ENCODE measurements at regions not wholly inside any gene's neighbourhood (a gene's known extent, or its start where the extent isn't known, plus 50 kb on each side); places are given as distances from the start of the nearest gene placed in this dataset.

DNA sequence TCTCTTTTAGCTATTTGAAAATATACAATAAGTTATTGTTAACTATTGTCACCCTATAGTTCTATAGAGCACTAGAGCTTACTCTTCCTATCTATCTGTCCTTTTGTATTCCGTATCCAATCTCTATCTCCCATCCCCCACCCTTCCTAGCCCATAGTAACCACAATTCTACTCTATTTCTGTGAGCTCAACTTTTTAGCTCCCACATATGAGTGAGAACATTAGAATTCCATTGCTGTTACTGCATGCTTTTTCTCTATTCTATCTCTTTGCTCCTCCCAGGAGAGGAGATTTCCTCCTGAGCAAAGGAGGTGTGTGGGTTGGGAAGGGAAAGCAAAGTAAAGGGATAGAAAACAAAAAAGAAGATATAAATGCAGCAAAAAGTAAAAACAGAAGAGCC lies 105.6 kb upstream of the SLC4A7 start:
- DNase-seq, result no peak

DNA sequence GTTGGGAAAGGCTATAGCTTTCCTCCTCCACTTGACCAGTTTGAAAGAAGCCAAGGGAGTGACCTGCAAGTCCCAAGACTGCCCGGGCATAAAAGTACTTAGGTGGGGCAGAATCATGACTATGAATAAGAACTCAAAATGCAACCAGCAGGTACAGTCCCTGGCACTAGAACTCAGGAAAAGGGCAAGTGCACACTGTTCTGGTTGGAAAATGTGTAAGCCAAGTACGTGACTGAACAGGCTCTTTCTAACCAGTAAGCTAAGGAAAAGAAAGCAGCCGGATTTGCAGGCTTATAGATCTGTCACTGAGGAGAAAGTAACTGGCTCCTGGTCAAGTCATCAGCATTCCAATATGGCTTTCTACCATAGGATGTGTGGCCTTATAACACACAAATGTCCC lies 101.2 kb upstream of the SLC4A7 start:
- DNase-seq, result no peak

DNA sequence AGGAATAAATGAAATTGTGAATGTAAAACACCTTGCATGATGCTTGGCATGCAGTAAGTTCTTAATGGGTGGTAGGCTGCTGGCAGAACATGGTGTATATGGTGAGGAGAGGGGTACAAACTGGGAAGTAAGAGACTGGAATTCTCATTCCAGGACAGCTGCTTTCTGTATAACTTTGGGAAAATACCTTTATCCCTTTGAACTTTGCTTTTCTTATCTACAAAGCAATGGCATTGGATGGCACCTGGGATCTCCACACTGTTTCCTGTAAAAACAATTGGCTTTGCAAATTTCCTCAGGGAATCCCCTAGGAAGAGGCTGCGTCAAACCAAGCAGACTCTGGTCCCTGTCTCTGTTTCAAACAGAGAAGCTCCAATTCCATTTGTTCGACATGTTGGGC lies 100.7 kb upstream of the SLC4A7 start:
- no peak for DNase-seq

DNA sequence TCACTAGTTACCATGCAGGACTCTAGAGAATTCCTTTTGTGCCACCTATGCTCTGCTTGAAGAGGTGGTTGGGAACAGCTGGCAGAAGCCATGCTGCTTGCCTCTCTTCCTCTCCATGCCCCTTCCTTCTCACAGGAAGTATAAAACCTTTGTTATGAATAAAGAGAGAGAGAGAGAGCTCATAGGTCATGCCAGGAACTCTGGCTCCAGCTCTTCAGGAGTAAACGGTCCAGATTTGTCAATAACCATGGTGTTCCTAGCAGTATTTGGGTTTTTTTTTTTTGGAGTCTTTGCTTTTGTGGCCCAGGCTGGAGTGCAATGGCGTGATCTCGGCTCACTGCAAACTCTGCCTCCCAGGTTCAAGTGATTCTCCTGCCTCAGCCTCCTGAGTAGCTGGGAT lies 97.7 kb upstream of the SLC4A7 start:
- DNase-seq, result no peak

DNA sequence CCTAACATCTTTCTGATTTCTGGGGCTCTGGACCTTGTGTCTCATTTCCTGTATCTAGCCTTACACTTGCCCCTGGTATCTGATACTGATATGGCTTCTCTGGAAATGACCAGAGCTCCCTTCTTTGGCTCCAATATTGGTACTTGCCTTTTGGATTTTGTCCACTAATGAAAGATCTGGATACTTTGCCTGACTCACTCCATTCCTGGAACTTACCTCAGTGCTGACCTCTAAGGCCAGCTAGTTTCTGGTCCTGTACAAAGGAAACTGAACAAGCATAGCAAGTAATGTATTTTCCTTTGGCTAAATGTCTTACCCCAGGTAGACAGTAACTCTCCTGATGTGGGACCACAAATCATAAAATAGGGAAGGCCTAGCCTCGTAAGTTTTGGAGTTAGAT lies 93.8 kb upstream of the SLC4A7 start:
- no peak for DNase-seq

DNA sequence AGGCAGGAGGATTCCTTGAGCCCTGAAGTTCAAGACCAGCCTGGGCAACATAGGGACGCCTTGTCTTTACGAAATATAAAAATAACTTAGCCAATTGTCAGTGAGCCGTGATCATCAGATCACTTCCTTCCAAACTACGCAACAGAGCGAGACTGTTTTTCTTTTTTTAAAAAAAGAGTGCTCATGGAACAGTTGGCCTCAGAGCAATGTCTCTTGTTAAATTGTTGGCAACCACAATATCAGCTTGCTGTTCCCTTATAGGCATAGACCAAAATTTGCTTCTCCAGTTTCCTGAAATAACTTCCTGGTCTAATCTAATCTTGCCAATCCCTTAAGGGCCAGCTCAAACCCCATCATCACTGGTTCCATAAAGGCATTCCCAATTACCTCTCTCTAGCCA lies 93.3 kb upstream of the SLC4A7 start:
- DNase-seq, result peak; percentile 13

DNA sequence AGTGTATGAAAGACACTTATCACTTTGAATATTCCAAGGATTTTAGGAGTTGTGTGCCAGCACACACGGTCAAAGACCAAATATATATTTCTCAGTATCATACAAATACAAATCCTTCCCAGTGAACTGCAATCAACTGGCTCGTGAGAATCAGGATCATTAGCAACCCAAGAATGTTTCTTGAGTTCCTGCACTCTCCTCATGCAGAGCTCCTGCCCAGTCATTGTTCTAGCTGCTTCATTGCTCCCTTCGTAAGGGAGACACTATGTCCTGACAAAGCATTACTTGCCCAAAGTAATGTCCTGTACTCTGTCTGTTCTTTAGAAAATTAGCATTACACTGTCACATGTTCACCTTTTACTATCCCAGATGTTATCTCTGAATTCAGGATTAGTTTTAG lies 92.0 kb upstream of the SLC4A7 start:
- no peak for DNase-seq

DNA sequence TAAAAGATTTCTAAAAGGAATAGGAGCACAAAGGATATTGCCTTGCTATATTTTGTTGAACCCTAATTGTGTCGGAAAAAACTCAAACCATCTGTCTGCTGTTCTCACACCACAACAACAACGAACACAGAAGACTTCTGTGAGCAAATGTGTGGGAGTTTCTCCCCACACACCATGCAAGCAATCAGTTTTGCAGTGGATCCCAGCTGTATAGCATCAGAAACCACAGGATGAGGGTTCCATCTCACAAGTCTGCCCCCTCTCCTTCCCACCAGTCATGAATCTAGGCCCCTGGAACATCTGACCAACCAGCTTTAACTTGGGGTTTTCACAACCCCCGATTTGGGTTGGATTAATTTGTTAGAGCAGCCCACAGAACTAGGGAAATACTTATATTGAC lies 91.3 kb upstream of the SLC4A7 start:
- DNase-seq, result no peak

DNA sequence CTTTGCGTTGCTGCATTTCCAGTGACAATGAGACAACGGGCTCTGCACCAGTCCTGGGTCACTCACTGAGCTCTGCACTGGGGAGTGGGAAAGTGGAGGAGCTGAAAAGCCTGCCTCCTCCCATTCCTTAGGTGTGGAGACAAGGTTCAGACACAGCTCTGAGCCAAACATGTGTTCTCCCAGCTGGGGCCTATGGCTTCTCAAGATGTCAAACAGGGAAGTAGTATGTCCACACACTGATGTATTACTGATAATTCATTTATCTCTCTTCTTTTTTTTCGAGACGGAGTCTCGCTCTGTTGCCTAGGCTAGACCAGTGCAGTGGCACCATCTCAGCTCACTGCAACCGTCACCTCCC lies 90.2 kb upstream of the SLC4A7 start:
- DNase-seq, result no peak

DNA sequence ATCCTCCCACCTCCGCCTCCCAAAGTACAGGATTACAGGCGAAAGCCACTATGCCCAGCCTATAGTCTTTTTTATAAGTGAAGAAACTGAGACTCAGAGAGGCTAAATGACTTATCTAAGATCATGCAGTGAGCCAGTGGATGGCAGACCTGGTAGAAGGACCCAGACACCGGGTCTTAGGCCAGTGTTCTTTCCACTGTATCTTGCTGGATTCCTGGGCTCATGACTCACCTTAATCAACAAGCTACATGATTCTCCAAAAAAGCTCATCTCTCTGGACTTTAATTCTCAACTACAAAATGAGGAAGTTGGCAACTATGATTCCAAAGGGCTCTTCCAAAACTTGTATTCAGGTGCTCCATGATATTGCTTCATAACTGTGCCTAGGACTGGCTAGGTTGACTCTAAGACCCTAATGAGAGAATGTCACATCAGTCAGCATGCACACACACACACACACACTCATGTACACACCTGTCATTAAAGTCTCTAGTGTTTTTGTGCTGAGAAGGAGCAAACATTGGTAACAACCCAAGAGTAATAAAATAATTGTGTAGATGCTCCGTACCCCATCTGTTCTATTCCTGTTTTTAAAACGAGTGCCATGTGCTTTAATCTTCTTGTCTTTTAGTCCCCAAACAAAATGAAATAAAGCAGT lies 89.7 kb upstream of the SLC4A7 start:
- no peak for DNase-seq

DNA sequence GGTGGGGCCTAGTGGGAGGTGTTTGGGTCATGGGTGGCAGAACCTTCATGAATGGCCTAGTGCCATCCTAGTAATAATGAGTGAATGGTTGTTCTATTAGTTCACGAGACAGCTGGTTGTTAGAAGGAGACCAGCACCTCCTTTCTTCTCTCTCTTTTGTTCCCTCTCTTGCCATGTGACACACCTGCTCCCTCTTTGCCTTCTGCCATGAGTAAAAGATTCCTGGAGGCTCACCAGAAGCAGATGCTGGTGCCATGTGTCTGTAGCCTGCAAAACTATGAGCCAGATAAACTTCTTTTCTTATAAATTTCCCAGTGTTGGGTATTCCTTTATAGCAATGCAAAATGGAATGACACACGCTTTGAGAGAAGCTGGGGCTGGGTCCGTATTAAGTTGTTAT lies 89.0 kb upstream of the SLC4A7 start:
- no peak for DNase-seq

DNA sequence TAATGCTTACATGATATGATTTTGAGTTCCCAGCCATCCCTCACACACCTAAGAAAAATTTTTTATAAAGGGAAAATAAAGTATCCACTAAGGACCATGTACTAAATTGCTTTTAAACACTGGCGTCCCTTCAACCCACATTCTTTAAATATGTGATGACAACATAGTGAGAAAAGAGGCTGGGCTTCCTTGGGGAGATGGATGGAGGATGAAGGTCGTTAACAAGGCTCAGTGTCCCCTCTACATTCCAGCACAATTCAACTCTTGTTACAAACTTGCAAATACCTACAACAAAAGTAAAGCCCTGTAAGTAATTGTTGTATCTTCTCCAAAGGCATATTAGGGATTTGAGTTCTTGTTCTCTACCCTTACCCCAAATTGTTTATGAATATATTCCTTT lies 87.2 kb upstream of the SLC4A7 start:
- no peak for DNase-seq

DNA sequence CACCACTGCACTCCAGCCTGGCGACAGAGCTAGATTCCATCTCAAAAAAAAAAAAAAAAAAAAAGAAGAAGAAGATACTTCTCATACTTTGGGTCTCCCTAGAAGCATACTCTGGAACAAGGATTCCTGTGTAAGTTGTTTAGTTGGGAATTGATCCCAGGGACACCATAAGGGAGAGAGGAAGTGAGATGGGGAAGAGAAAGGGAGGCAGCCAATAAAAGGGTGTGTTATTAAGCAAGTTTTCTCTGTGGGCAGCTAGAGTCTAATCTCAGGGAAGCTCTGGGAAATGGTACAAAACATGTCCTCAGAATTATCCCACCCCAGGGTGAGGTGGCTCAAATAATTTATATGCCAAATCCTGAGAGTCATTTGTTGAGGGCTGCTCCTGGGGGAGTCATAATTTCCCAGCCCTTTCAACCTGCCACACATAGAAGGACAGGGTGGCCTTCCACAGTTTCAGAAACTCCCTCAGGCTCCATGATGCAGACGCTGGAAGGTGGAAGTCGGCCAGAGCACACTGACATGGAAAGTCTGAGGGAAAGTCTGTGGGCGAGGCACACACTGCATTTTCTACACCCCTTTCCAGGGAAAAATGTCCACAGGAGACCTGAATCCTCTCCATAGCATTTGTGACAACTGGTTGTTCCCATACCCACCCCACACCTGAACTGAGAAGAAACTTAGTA lies 86.4 kb upstream of the SLC4A7 start:
- DNase-seq, result no peak

DNA sequence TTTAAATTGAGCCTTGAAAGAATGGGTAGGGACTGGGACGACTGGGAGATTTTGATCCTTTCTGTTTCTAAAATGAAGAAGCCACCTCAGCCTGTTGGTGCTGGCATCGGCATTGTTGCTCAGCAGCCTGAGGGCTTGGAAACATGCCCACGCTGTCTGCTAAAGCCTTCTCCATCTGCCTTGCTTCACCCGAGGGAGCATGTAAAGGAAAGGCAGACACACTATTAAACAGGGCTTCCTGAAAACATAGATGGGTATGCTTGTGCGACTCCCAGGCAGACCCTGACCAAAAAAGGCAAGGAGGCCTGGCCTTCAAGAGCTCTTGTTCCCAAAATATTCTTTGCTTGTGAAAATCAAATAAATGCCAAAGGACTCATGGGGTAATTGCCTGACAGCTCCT lies 84.2 kb upstream of the SLC4A7 start:
- DNase-seq, result peak; percentile 16

DNA sequence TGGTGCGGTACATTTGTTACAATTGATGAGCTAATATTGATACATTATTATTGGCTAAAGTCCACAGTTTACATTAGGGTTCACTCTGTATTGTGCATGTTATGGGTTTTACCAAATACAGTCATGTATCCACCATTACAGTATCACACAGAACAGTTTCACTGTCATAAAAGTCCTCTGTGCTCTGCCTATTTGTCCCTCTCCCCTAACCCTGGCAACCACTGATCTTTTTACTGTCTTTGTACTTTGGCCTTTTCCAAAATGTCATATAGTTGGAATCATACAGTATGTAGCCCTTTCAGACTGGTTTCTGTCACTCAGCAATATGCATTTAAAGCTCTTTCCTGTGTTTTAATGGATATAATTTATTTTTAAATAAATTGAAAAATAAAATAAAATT lies 83.1 kb upstream of the SLC4A7 start:
- DNase-seq, result no peak

DNA sequence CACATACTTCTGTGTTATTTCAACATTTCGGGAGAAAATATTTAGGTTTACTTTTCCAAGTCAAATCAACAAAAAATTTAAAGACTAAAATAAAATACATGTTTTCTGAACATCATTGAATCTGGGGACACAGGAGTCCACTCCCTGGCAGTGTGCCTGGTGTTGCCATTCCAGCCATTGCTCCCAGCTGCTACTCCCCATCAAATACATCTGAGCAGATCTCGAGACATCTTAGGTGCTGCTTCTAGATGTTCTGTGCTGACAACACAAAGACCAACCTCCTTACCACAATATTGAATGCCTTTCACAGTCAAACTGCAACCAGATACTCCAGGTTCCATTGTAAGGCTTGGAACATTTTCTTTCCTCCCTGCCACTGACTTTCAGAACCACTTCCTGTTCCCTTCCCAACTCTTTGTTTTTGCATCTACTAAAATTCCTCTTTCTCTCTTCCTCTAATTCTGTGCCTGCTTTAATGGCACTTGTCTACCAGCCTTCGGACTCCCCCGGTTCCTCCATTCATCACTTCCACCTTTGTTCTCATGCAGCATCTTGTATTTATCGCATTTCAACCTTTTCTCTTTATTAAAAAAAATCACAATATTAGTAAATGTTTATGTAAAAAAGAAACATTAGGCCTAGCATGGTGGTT lies 81.1 kb upstream of the SLC4A7 start:
- DNase-seq, result peak; percentile 43

DNA sequence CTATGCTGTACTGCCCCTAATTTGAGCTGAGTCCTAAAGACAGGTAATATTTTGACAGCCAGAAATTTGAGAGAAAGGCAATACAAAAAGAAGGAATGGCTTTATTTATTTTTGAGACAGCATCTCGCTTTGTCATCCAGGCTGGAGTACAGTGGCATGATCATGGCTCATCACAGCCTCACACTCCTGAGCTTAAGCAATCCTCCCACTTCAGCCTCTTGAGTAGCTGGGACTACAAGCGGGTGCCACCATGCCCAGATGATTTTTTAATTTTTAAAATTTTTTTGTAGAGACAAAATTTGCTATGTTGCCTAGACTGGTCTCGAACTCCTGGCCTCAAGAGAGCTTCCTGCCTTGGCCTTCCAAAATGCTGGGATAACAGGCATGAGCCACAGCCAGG lies 77.4 kb upstream of the SLC4A7 start:
- peak; percentile 79 for DNase-seq

DNA sequence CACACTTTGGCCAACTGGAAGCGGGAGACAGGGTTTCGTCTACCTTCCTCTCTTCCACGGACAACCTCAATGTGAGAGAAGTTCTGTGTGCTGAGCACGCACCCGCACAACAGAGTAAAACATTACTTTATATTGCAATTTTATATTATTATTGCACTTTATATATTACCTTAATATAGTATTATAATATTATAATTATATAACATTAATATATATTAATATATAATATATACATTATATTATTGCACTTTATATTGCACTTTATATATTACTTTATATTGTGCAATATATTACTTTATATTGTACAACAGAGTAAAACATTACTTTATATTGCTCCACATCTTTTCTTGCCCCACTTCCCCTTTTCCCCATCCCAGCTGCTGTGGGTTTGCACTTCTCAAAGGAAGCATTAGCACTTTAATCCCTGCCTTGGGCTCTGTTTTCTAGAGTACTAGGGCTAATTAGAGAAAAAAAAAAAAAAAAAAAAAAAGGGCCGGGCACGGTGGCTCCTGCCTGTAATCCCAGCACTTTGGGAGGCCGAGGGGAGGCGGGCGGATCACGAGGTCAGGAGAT lies 76.4 kb upstream of the SLC4A7 start:
- DNase-seq, result peak; percentile 80

DNA sequence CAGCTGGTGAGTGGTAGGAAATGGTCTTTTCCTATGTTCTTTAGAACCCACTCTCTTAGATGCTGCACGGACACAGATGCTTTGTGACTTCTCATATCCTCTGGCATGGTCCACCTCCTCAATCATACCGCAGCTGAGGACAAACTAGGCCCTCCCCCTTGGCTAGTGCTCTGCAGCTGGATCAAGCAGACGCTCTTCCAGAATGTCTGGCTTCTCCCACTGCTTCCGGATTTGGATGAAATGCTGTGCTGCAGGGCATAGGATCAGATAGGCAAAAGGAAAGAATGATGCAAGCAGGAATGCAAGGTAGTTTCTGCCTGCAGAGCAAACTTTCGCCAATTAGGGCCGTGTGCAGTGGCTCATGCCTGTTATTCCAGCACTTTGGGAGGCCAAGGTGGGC lies 75.7 kb upstream of the SLC4A7 start:
- no peak for DNase-seq

DNA sequence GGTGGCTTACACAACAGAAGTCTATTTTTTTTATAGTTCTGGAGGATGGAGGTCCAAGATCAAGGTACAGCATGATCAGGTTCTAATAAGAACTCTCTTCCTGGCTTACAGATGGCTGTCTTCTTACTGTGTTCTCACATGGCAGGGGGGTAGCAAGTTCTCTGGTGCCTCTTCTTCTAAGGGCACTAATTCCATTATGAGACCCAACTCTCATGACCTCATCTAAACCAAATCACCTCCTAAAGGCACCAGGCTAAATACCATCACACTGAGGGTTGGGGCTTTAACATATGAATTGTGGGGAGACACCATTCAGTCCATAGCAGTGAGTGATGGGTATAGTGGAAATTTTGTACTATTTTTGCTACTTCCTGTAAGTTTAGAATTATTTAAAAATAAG lies 75.2 kb upstream of the SLC4A7 start:
- DNase-seq, result no peak

DNA sequence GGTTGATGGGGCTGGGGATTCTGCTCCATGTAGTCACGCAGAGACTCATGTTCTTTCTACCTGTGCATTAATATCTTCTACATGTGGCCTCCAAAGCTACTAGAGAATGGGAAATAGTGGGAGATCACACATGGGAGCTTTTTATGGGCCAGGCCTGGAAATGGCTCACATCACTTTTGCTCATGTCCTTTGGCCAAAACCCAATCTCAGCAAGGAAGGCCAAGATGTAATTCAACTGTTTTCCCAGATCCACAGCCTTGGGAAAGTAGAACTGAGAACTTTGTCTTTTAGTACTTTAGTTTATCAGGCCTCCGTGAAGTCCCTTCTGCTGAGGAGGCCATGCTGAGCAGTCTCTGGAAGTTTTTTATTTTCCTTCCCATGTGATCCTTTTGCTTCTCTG lies 73.2 kb upstream of the SLC4A7 start:
- DNase-seq, result no peak

DNA sequence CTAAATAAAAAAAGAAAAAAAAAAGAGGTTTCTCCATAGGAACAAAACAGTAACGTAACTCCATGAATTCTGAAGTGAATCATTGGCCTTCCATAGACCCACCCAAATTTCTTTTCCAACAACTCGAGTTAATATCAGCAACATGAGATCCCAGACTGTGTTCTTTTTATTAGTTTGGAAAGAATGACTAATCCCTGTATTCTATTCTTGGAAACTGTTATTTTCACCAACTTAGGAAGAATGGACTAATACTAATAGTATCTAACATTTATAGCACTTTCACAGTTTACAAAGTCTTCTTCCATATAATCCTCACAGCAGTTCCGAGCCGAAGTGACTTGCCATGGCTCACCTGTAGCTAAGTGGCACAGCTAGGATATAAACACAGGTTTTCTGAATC lies 72.7 kb upstream of the SLC4A7 start:
- no peak for DNase-seq

DNA sequence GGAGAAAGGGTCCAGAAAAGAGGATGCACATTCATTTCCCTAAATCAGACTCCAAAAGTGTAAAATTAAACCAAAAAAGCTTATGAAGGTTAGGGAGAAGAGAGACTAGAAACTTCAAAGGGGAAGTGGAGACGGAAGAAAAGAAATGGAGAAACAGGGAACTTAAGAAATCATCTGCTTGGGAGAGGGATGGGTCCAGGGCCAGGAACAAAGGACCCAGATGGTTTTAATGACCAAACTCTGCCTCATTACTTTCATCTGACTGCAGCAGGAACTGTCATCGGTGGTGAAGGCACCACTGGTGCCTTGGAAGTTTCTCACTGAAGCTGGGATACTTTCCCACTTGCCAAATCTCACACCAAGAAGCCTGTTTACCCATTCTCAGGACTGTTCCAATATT lies 70.5 kb upstream of the SLC4A7 start:
- DNase-seq, result peak; percentile 82

DNA sequence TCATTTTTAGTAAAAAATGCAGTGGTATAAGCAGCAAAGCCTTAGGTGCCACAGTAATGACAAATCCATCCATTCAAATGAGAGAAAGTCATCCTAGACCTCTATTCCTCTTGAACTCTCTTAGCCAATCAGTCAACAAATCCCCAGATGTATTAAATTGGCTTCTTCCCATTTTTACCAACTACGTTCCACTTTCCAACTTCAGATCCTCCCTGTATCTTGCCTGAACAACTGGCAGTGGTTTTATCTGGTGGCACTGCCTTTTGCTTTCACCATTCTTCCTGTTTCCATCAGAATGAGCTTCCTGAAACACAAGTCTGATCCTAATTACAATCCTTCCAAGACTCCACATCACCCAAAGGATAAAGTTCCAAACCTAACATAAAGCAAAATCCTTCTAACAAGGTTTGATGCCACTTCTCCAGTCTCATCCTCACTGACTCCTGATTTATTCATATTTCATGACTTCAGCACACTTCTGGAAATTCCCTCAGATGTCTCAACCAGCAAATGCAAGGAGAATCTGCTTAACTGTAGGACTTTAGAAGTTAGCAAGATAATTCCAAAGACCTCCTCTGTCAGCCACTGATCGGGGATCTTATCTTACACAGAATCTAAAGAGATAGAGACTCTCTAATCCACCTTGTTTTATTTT lies 69.8 kb upstream of the SLC4A7 start:
- DNase-seq, result peak; percentile 78

All from inflammatory macrophage treated with lipopolysaccharide for 4 hours (primary cell).